ENCODE measurements at regions not wholly inside any gene's neighbourhood (a gene's known extent, or its start where the extent isn't known, plus 50 kb on each side); places are given as distances from the start of the nearest gene placed in this dataset.

DNA sequence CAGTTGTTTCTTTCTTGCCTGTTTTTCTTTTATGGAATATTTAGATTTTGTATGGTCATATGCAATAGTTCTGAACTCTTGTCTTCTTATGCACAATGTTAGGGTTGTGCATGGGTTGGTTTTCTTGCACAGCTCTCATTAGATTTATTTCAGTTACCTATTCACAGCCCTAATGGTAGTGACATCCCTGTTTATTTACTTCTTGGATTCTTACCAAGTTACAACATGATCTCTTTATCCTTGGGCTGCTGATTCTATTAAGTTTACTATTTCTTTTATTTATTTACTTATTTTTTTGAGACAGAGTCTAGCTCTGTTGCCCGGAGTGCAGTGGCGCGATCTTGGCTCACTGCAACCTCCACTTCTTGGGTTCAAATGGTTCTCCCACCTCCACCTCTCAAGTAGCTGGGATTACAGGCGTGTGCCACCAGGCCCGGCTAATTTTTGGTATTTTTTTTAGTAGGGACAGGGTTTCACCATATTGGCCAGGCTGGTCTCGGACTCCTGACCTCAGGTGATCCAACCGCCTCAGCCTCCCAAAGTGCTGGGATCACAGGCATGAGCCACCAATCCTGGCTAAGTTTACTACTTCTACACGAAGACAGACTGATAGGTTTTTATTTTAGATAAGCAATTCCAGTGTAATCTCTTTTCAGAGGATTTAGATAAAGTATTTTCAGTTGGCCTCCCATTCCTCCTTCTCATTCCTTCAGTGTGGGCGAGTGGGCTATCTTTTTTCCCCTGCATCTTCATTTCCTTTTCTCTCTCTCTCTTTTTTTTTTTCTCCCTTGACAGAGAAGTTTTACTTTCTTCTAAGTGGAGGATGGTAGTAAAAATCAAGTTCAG lies 395.1 kb upstream of the RGS6 start:
- Histone ChIP-seq H2AFZ (ENCODE audit: low read length) (no peak overlapping the region), H3K36me3 (ENCODE audit: insufficient read depth, low read length) (no peaks in the 10 kb centered on the region), H4K20me1 (ENCODE audit: insufficient read depth, low read length) (no peaks in the 10 kb centered on the region), H3K9me3 (ENCODE audit: low read length) (no peaks in the 10 kb centered on the region), H3K9me2 (ENCODE audit: insufficient read depth, low read length) (no peaks in the 10 kb centered on the region), H3K27ac (ENCODE audit: low read depth, low read length, poor library complexity, severe bottlenecking) (no peak overlapping the region), H3K4me1 (ENCODE audit: insufficient read depth, low read length, poor library complexity, severe bottlenecking) (peaks cover 15% of the 10 kb centered on the region), H3K79me2 (ENCODE audit: insufficient read depth, low read depth, low read length) (no peaks in the 10 kb centered on the region), H3K4me3 (ENCODE audit: low read depth, low read length, poor library complexity, severe bottlenecking) (no peak overlapping the region), H3K4me2 (ENCODE audit: low read length) (no peak overlapping the region)
- ChIA-PET CTCF (ENCODE audit: unreplicated experiment) (interaction anchor here (0.7 kb wide), 1 partner anchor 14 kb away, joined by 3 read pairs; no protein-coding TSS in a partner anchor), POLR2A (no interaction called here)
- TF ChIP-seq, protein P1, sequence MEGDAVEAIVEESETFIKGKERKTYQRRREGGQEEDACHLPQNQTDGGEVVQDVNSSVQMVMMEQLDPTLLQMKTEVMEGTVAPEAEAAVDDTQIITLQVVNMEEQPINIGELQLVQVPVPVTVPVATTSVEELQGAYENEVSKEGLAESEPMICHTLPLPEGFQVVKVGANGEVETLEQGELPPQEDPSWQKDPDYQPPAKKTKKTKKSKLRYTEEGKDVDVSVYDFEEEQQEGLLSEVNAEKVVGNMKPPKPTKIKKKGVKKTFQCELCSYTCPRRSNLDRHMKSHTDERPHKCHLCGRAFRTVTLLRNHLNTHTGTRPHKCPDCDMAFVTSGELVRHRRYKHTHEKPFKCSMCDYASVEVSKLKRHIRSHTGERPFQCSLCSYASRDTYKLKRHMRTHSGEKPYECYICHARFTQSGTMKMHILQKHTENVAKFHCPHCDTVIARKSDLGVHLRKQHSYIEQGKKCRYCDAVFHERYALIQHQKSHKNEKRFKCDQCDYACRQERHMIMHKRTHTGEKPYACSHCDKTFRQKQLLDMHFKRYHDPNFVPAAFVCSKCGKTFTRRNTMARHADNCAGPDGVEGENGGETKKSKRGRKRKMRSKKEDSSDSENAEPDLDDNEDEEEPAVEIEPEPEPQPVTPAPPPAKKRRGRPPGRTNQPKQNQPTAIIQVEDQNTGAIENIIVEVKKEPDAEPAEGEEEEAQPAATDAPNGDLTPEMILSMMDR (conservative IDR thresholded peaks at IDR 0.05; ENCODE audit: low read length), result no peak
- no peak for TF ChIP-seq EZH2phosphoT487 (IDR thresholded peaks at IDR 0.05; ENCODE audit: borderline replicate concordance, low read depth, low read length)
- DNase-seq (ENCODE audit: low spot score), result no peak
- intact Hi-C loops (cut with micrococcal nuclease; ENCODE audit: unreplicated experiment), result no loop called here
- no TSS peak for BruUV-seq (replicated peaks)

DNA sequence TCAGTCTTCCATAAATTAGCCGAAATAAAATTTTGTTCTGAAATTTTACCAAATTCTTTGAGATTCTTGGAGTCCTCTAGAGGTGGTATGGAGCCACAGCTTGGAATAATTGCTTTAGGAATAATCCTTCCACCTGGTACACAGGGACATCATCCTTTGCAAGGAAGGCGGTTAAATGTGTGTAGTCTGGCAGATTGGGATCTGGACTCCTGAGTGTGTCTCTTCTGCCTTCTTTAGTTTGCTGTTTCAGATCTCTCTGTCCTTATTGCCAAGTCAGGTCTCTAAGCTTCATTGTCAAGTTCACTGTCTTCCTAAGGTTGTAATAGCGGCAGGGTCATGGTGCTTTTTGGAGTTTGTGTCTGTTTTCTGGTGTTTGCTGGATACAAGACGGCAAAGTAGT lies 393.9 kb upstream of the RGS6 start:
- ChIA-PET POLR2A (interaction anchor here (0.6 to 2.3 kb wide), 2 partner anchors 10 to 1467 kb away, joined by 3 to 7 read pairs; no protein-coding TSS in a partner anchor), CTCF (ENCODE audit: unreplicated experiment) (no interaction called here)
- DNase-seq (ENCODE audit: low spot score), result no peak
- TF ChIP-seq EZH2phosphoT487 (IDR thresholded peaks at IDR 0.05; ENCODE audit: borderline replicate concordance, low read depth, low read length), result no peak
- TF ChIP-seq, protein P1 (conservative IDR thresholded peaks at IDR 0.05; ENCODE audit: low read length), result no peak
- Histone ChIP-seq H3K27ac (ENCODE audit: low read depth, low read length, poor library complexity, severe bottlenecking) (no peak overlapping the region), H3K4me2 (ENCODE audit: low read length) (no peak overlapping the region), H3K4me3 (ENCODE audit: low read depth, low read length, poor library complexity, severe bottlenecking) (no peak overlapping the region), H2AFZ (ENCODE audit: low read length) (no peak overlapping the region), H3K36me3 (ENCODE audit: insufficient read depth, low read length) (no peaks in the 10 kb centered on the region), H4K20me1 (ENCODE audit: insufficient read depth, low read length) (no peaks in the 10 kb centered on the region), H3K79me2 (ENCODE audit: insufficient read depth, low read depth, low read length) (no peaks in the 10 kb centered on the region), H3K4me1 (ENCODE audit: insufficient read depth, low read length, poor library complexity, severe bottlenecking) (peaks cover 22% of the 10 kb centered on the region), H3K9me3 (ENCODE audit: low read length) (no peaks in the 10 kb centered on the region), H3K9me2 (ENCODE audit: insufficient read depth, low read length) (no peaks in the 10 kb centered on the region)
- intact Hi-C loops (cut with micrococcal nuclease; ENCODE audit: unreplicated experiment), result no loop called here
- BruUV-seq (replicated peaks), result no TSS peak
